Left ventricle myocardium superior (tissue), 1 donor: ENCODE measurements at regions not wholly inside any gene's neighbourhood (a gene's known extent, or its start where the extent isn't known, plus 50 kb on each side); places are given as distances from the start of the nearest gene placed in this dataset. TPM values are rescaled to one million over a fixed set of nuclear protein-coding genes. Genes with fewer than 3 reads are reported as not detected.

Source experiments
- ATAC-seq: fragments of 200-7000 bp; cut with Tn5 transposase; one replicate; pipeline ENCODE4 v1.9.1; 2020; ENCODE audit warnings: mild to moderate bottlenecking, moderate library complexity
- DNase-seq: peaks from one replicate; pipeline ENCODE4 v3.0.0-alpha.2; 2020
- intact Hi-C: fragments of 100-400 bp; cut with micrococcal nuclease; formaldehyde crosslinking; loops from one replicate; pipeline ENCODE4 v1.11.0; 2022
- microRNA-seq: library from miRNA; unstranded; fragments of <30 nt; microRNA quantifications from one replicate; pipeline ENCODE4 v1.2.0, GENCODE V29; 2020; ENCODE audit warnings: borderline number of aligned reads
- donor health status: DM: no; HTN: yes; CAD: no; lungs with severe emphysema.

GRCh38 chr18:37631422-37631821 is 65.8 kb upstream of the CELF4 start:
- intact Hi-C loops = no loop called here
- no peak for ATAC-seq
- no peak for DNase-seq

- ATAC-seq = no peak
- no peak for DNase-seq
- intact Hi-C loops = no loop called here
Measured at GRCh38 chr18:37630334-37630733, 64.7 kb upstream of the CELF4 start.

DNA sequence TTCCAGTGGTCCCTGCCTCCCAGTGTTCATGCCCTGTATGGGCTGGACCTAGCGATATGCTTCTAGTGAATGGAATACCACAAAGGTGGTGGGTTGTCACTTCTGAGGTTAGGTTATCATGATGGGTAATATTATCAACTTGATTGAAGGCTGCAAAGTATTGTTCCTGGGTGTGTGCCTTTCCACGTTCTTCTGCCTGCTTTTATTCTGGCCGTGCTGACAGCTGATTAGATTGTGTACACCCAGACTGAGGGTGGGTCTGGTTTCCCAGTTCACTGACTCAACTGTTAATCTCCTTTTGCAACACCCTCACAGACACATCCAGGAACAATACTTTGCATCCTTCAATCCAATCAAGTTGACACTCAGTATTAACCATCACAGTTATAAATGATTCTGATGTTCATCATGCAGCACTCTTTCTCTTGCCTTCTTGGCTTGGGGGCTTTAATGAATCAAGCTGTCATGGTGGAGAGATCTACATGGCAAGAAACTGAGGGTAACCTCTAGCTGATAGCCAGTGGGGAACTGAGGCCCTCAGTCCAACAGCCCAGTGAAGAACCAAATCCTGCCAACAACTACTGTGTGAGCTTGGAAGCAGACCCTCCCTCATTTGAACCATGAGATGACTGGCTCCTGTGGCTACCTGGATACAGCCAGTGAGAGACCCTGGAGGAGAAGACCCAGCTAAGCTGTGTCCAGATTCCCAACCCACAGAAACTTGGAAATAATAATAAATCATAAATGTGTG is 63.0 kb upstream of the CELF4 start:
- DNase-seq (no peak), ATAC-seq (no peak)
- intact Hi-C loops = no loop called here

DNA sequence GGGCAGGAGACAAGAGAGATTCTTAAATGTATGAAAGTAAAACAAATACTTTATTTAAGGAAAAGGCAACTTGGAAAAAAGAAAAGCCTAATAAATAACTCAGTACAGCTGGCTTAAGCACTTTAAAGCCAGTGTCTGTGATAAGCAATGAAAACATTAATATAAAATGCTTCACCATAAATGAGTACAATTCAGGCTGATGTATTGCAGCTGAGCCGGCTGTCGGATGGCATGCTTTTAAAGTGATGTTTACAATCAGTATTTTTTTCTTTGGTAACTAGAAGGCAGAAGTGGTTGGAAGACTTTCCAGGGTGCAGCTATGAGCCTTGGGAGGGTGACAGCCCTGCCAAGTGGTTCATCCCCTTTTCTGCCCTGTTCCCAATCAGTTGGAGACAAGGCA is 58.7 kb upstream of the CELF4 start:
- ATAC-seq (no peak), DNase-seq (no peak)
- intact Hi-C loops = no loop called here

DNA sequence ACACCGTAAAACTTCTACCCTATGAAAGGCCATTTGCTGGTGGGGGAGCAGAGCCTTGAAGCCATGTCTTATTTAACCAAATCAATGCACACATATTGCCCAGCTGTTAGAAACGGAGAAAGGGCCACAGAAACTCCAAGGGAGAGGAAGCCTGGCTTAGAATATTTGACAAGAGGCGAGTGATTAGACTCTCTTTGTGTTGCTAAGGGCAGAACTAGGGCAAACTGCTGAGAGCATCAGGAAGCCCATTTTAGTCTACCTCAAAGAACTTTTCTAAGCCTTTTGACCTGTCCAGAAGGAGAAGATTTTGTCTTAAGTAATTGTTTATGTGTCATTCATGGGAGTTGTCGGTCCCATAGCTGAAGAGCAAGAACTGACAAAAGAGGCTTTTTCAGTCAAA is 54.4 kb upstream of the CELF4 start:
- DNase-seq (no peak), ATAC-seq (no peak)
- intact Hi-C loops = no loop called here

DNA sequence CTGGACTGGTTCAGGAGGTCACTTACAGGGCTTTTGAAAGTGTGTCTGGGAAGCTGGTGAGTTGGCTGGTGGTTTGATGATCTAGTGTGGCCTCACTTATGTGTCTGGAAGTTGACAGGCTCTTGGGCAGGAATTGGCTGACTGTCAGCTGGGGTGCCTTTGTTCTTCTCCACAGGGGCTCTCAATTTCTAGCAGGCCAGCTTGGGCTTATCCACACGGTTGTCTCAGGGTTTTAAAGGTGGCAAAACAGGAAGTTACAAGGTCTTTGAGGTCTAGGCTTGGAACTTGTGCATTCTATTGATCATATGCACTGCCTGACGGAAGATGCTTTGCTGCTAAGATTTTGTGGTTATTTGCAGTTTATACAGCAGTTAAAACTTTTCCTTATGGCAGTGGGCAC is 52.0 kb upstream of the CELF4 start:
- ATAC-seq = no peak
- intact Hi-C loops = no loop called here
- no peak for DNase-seq

Small RNA genes in the stretch of these regions (microRNA-seq; reads per million reads assigned to microRNA genes)
- gene MIR4318 (not detected), gene MIR5583-1 (not detected), gene MIR5583-2 (not detected), gene MIR924 (not detected)
